ENCODE measurements at regions not wholly inside any gene's neighbourhood (a gene's known extent, or its start where the extent isn't known, plus 50 kb on each side); places are given as distances from the start of the nearest gene placed in this dataset.
A peak's percentile ranks its signal among the peaks of the same experiment; 100 is the strongest.

GRCh38 chr2:12131975-12132374, 385.5 kb downstream of the LPIN1 start:
- no peak overlapping the region for H3K4me3 ChIP-seq (ENCODE audit: low read length)
- peak; percentile 27 for DNase-seq (ENCODE audit: low read depth)
- no peak for TF ChIP-seq CTCF (conservative IDR thresholded peaks at IDR 0.05; ENCODE audit: low read depth, low read length)

GRCh38 chr2:12141618-12142258, 395.3 kb downstream of the LPIN1 start:
- H3K4me3 ChIP-seq (ENCODE audit: low read length) = no peak overlapping the region
- DNase-seq (ENCODE audit: low read depth) = no peak
- TF ChIP-seq CTCF (conservative IDR thresholded peaks at IDR 0.05; ENCODE audit: low read depth, low read length) = no peak

- no peak for TF ChIP-seq CTCF (conservative IDR thresholded peaks at IDR 0.05; ENCODE audit: low read depth, low read length)
- DNase-seq (ENCODE audit: low read depth) = no peak
- no peak overlapping the region for H3K4me3 ChIP-seq (ENCODE audit: low read length)
Observed at GRCh38 chr2:12151716-12152115, 405.3 kb downstream of the LPIN1 start.

- no peak overlapping the region for H3K4me3 ChIP-seq (ENCODE audit: low read length)
- TF ChIP-seq CTCF (conservative IDR thresholded peaks at IDR 0.05; ENCODE audit: low read depth, low read length) = no peak
- DNase-seq (ENCODE audit: low read depth) = no peak
Observed at GRCh38 chr2:12152888-12153287, 406.5 kb downstream of the LPIN1 start.

GRCh38 chr2:12155303-12156051, 409.0 kb downstream of the LPIN1 start:
- no peak overlapping the region for H3K4me3 ChIP-seq (ENCODE audit: low read length)

GRCh38 chr2:12156349-12156748, 409.9 kb downstream of the LPIN1 start:
- DNase-seq (ENCODE audit: low read depth) = no peak
- no peak for TF ChIP-seq CTCF (conservative IDR thresholded peaks at IDR 0.05; ENCODE audit: low read depth, low read length)
- no peak overlapping the region for H3K4me3 ChIP-seq (ENCODE audit: low read length)

More at GRCh38 chr2:12155303-12156051, 409.0 kb downstream of the LPIN1 start:
- no peak for TF ChIP-seq CTCF (conservative IDR thresholded peaks at IDR 0.05; ENCODE audit: low read depth, low read length)
- DNase-seq (ENCODE audit: low read depth) = no peak

- no peak for DNase-seq (ENCODE audit: low read depth)
- H3K4me3 ChIP-seq (ENCODE audit: low read length) = no peak overlapping the region
- TF ChIP-seq CTCF (conservative IDR thresholded peaks at IDR 0.05; ENCODE audit: low read depth, low read length) = no peak
Observed at GRCh38 chr2:12161085-12161484, 414.7 kb downstream of the LPIN1 start.
